ENCODE measurements at regions not wholly inside any gene's neighbourhood (a gene's known extent, or its start where the extent isn't known, plus 50 kb on each side); places are given as distances from the start of the nearest gene placed in this dataset.
"Not testable (repeated sequence)": the region's sequence is repeated elsewhere in the genome, so short reads cannot be mapped to it uniquely, and the experiment has no call there.

DNA sequence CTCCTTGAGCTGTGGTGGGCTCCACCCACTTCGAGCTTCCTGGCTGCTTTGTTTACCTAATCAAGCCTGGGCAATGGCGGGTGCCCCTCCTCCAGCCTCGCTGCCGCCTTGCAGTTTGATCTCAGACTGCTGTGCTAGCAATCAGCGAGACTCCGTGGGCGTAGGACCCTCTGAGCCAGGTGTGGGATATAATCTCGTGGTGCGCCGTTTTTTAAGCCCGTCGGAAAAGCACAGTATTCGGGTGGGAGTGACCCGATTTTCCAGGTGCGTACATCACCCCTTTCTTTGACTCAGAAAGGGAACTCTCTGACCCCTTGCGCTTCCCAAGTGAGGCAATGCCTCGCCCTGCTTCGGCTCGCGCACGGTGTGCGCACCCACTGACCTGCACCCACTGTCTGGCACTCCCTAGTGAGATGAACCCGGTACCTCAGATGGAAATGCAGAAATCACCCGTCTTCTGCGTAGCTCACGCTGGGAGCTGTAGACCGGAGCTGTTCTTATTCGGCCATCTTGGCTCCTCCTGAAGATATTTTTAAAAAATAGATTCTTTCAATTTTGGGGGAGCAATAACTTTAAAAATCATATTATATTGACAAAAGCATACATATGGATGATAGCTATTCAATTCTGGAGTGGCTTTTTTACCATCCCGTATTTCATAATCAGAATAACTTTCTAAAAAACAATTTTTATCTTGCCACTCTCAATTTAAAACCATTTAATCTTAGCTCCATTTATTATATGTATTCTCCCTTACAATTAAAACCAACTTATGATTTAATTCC, 517.5 kb upstream of the NUDT12 start:
- DNase-seq (ENCODE audit: low read depth in 4 of 4, low spot score in 2 of 4), result not testable (repeated sequence)

DNA sequence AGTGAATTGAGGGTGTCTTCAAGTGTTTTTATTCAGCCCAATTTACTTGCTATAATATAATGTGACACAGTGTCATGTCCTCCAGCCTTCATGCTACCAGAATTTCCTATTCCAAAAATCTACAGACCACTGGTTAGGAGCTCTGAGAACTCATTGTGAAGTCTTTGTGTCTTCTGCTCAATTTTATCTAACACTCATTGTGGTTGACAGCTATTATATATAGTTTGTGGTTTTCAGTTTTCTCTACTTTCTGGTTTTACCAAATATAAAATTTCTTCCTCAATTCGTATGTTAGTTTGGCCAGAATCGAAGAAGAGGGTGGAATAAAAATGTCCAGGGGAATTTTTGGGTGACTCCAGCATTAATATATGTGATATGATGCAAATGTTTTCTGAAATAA, 509.3 kb upstream of the NUDT12 start:
- no peak for DNase-seq (ENCODE audit: low read depth in 4 of 4, low spot score in 2 of 4)

DNA sequence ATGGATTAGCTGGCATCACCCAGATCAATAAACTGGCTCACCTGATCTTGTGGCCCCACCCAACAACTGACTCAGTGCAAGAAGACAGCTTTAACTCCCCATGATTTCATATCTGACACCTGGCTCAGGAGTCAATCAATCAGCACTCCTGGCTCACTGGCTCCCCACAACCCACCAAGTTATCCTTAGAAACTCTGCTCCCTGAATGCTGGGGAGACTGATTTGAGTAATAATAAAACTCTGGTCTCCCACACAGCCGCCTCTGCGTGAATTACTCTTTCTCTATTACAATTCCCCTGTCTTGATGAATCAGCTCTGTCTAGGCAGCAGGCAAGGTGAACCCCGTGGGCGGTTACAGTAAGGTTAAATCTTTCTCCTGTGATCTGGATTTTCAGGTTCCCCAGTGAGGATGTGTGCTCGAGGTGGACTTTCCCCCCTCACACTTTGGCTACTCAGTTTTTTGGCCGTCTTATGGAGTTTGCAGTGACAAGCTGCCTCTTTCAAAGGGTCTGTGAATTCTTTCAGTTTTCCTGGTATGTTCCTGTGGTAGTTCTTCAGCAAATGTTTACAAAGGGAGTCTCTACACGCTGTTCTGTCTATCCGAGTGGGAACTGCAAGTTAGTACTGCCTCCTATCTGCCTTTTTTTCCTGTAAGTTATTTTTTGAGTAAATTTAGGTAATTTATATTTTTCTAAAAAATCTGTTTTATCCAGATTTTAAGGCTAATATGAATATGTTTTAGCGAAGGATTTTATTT, 500.2 kb upstream of the NUDT12 start:
- DNase-seq (ENCODE audit: low read depth in 4 of 4, low spot score in 2 of 4), result no peak

DNA sequence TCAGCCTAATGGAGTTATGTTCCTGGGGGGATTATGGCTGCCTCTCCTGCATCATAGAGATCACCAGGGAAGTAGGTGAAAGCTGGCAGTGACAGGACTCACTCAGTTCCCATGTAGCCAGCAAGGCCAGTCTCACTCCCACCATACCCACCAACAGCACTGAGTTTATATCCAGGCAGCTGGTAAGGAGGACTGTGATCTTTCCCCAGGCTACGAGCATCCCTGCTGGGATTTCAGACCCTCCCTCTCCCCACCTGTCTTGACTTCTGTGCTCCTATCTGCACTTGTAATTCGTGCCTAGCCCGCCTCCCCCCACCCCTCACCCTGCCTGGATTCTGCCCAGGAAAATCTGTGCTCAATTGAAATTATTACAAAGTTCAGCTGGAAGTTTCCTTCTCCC, 499.1 kb upstream of the NUDT12 start:
- no peak for DNase-seq (ENCODE audit: low read depth in 4 of 4, low spot score in 2 of 4)

DNA sequence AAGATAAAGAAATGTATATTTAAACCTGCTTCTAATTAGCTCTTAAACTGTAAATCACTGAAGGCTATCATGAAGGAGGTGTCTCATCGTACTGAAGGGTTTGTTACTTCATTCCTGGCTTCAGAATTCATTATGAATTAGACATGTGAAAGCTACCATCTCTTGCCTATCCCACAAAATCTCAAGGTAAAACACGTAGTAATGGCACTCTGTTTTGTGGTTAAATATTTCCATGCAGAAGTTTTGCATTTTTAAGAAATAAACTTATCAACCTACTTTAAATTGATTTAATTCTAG, 490.7 kb upstream of the NUDT12 start:
- no peak for DNase-seq (ENCODE audit: low read depth in 4 of 4, low spot score in 2 of 4)

DNA sequence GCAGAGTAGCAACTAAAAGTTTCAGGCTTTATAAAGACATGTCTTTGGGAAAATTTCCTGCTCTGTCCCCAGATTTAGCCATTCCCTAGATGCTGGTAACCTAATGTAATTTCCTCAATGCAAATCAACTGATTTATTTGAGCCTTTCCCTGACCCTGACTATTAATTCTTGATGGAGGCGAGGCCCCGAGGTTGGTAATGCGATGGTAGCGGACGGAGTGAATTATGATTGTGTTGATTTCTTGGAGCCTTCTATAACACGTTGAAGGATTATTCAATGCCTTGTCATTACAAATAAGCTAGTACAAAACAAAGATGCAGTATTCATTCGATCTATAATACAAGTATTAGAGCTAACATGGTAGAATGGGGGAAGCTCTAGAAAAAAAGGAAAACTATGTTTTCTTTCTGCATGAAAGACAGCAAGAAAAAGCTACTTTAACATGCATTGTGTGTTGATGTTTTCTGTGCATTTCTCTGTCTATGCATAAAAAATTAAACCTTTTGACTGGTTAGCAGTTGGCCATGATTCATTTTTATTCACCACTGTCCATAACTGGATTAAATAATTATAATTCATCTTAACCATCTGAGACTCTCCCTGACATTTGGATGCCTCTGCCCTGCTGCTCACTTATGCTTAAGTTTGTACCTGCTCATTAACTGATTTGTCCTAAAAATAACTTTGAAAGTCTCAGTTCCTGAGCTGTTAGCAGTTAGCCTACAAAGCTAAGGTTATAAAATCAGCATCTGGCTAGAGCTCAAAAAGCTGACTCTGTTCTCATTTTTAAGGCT, 490.2 kb upstream of the NUDT12 start:
- DNase-seq (ENCODE audit: low read depth in 4 of 4, low spot score in 2 of 4), result no peak

DNA sequence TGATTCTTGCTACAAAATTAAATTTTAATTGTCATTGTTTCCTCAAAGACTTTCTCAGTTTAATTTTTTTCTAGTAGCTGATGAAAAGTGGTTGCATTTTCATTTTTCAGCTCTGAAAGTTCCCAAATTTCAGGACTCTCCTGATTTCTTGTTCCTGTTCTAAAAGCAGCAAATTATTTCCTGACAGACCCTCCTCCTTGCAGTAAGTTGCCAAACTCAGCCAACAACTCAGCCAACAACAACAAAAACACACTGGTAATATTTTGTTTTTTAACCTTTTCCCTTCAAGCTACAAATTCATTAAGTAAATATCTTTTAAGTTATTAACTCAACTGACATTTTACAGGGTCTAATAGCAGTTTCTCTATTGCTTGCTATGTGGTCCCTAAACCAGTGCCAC, 487.8 kb upstream of the NUDT12 start:
- no peak for DNase-seq (ENCODE audit: low read depth in 4 of 4, low spot score in 2 of 4)

DNA sequence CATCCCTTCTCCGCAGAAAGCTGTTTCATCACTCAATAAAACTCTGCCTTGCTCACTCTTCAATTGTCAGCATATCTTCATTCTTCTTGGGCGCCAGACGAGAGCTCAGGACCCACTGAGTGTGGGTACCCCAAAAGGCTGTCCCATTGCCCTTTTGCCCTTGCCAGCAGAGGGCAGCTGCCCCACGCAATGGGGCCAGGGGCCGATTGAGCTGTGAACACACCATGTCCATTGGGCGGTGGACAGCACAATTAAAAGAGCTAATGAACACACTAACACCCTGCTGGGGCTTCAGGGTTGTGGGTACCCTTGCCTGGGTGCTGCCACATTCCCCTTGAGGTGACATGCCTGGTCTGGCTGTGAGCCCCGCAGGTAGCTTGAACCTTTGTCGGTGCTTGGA, 487.2 kb upstream of the NUDT12 start:
- no peak for DNase-seq (ENCODE audit: low read depth in 4 of 4, low spot score in 2 of 4)

DNA sequence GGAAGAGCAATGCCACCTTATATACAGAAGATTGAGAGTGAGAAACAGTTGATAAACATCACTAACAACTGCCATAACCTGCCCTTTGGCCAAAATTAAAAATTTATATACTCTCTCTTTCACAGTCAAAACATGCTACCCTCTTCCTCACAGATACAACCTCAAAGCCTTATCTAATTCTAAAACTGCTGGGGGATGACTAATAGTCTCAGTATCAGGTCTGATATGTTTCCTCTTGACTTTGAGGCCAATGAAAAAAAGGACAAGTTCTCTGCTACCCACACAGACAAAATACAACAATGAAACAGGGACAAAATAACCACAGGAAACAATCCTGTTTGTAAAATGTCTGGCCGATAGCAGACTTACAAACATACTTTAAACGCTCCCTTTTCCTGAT, 485.6 kb upstream of the NUDT12 start:
- DNase-seq (ENCODE audit: low read depth in 4 of 4, low spot score in 2 of 4), result no peak

DNA sequence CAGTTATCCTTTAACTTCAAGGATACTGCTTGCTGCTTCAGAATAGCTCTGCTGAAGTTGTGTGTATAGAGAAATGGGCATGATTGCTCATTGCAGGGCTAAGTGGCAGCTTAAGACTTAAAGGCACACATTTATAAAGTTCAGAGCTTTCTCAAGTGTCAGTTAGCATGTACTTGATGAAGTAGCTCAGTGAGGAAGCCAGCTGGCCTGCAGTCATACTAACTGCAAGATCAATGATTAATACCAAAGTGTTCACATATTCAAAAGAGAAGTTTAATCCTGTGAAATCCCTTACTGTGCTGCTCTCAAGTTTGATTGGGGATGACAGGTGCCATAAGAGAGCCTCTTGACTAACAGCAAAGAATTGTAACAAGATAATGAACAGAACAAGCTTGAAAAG, 483.4 kb upstream of the NUDT12 start:
- no peak for DNase-seq (ENCODE audit: low read depth in 4 of 4, low spot score in 2 of 4)

DNA sequence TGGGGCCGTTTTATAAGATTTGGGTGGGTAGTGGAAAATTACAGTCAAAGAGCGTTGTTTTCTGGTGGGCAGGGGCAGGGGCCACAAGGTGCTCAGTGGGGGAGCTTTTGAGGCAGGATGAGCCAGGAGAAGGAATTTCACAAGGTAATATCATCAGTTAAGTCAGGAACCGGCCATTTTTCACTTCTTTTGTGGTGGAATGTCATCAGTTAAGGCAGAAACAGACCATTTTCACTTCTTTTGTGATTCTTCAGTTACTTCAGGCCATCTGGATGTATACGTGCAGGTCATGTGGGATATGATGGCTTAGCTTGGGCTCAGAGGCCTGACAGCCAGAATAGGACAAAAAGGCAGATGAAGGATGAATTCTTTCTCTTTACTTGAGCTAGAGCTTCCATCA, 477.3 kb upstream of the NUDT12 start:
- DNase-seq (ENCODE audit: low read depth in 4 of 4, low spot score in 2 of 4), result not testable (repeated sequence)

DNA sequence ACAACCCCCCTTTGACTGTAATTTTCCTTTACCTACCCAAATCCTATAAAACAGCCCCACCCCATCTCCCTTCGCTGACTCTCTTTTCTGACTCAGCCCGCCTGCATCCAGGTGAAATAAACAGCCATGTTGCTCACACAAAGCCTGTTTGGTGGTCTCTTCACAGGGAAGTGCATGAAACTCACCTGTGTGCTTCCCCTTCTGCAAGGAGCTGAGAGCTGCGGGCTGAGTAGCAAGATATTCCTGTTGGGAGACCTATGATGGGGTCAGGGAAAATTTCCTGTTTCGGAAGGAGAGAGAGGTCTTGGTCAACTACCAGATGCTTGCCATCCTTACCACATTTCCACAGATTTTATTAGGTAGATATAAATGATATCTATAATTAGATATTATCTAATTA, 474.5 kb upstream of the NUDT12 start:
- not testable (repeated sequence) for DNase-seq (ENCODE audit: low read depth in 4 of 4, low spot score in 2 of 4)

DNA sequence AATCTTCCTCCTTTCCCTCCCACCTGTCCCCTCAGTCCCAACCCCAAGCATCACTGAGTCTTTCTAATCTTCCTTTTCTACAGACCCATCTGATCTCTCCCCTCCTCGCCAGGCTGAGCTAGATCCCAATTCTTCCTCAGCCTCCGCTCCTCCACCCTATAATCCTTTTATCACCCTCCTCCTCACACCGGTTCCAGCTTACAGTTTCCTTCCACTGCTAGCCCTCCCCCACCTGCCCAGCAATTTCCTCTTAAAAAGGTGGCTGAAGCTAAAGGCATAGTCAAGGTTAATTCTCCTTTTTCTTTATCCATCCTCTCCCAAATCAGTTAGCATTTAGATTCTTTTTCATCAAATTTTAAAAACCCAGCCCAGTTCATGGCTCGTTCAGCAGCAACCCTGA, 470.6 kb upstream of the NUDT12 start:
- not testable (repeated sequence) for DNase-seq (ENCODE audit: low read depth in 4 of 4, low spot score in 2 of 4)

DNA sequence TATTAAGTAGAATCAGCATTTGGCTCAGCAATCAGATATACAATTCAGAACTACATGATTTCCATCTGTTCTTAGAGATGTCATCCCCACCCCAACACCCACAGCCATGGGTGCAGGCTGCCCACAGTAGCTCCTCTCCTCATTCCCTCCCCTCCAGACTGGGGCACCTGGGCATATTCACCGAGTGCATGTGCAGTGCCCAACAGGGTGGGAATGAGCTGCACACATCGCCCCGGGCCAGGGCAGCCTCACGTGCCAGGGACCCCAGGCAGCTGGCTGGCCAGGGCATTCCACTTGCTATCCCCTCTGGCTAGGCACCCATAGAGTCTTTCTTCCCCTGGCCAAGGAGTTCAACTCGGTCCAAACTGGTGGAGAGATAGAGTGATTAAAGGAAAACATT, 461.9 kb upstream of the NUDT12 start:
- DNase-seq (ENCODE audit: low read depth in 4 of 4, low spot score in 2 of 4), result no peak

DNA sequence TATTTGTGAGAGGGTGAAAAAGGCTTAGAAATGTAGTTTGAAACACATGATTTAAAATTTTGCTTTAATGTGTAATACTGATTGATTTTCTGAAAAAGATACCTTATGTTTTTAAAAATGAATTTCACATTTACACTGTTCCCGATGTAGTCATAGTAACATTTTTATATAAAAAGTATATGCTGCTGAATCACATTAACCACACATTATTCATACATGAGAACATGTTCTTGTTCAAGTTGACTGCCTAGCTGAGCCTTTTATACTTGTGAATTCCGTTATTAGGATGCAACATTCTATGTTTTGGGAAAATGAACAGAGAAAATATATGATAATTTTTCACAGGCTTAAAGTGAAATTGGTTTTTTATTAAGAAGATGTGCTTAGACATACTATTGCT, 461.1 kb upstream of the NUDT12 start:
- no peak for DNase-seq (ENCODE audit: low read depth in 4 of 4, low spot score in 2 of 4)

DNA sequence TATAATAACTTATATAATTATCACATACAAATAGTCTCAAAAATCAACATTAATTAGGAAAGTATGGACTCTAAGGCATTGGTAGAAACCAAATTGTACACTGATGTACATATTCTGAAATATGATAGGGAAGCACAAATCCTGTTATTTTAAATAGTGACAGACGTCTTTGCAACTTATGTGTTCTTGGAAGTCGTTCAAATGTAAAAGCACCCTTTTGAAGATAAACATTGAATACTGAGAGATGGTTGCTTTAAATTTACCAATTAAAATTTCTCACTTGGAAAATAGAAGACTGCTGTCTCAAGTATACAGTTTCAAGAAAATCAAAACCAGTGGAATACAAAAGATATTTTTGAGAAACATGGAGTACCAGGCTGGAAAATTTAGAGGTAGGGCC, 457.4 kb upstream of the NUDT12 start:
- no peak for DNase-seq (ENCODE audit: low read depth in 4 of 4, low spot score in 2 of 4)

DNA sequence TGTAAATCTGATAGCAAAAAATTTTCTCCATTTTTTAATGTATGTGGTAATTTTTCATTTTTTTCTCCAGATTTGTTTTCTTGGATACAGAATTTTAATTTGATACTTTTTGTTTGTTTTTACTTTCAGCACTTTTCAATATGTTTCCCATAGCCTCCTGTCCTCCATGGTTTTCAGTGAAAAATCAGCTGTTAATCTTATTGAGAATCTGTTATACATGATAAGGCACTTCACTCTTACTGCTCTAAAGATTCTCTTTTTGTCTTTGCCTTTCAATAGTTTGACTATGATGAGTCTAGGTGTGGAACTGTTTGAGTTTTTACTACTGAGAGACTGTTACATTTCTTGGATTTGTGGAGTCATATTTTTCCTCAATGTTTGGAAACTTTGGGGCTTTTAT, 455.7 kb upstream of the NUDT12 start:
- no peak for DNase-seq (ENCODE audit: low read depth in 4 of 4, low spot score in 2 of 4)

DNA sequence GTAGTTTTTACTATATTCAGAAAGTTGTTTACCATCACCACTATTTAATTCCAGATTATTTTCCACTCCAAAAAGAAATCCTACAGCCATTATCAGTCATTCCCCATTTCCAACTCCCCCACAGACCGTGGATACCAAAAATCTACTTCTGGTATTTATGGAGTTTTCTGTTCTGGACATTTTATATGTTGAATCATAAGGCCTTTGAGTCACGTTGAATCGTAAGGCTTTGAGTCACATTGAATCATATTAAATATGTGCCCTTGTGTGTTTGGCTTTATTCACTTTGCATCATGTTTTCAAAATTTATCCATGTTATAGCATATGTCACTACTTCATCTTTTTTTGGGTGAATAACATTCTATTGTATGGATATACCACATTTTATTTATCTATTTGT, 454.1 kb upstream of the NUDT12 start:
- no peak for DNase-seq (ENCODE audit: low read depth in 4 of 4, low spot score in 2 of 4)

DNA sequence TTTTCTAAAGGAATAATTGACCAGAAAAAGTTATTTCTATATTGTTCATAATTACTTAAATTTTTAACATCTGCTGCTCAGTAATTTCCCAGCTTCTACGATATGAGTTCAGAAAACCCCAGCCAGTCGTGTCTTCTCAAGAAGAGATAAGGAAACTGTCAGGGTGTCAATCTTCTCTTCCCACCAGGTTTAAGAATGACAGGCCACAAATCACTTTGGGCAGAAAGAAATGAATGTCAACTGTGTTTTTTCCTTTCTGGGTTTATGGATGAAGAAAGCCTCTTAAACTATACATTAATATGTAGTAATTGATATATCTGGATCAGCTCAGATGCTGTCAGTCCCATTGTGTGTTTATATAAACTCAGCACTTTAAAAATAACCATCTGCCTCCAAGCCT, 453.2 kb upstream of the NUDT12 start:
- no peak for DNase-seq (ENCODE audit: low read depth in 4 of 4, low spot score in 2 of 4)

DNA sequence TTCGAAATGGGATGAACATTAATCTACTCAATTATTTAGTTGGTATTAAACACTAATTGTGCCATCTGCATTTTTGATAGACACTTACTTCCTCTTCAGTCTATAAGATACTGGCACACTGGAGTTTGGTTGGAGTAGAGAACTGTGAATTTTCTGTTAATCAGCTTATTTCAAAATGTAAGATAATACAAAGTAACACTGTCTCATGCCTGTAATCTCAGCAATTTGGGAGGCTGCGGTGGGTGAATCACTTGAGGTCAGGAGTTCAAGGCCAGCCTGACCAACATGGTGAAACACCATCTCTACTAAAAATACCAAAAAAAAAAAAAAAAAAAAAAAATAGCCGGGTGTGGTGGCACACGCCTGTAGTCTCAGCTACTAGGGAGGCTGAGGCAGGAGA, 440.2 kb upstream of the NUDT12 start:
- not testable (repeated sequence) for DNase-seq (ENCODE audit: low read depth in 4 of 4, low spot score in 2 of 4)

DNA sequence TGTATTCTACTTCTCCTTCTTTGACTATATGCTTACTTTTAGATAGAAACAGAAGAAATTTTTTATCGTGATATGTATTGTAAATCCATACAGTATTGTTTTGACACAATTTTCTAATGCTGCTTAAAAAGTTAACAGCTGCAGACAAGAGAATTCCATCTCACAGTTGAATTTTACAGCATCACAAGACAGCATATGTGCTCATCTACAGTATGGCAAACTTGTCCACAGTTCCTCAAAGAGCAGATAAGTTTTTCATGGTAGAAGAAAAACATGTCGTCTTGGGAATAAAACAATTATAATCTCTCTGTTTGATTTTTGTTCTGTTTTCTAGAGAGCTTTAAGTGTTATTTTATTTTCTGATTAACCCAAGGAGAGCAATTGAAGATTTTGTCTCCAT, 438.5 kb upstream of the NUDT12 start:
- no peak for DNase-seq (ENCODE audit: low read depth in 4 of 4, low spot score in 2 of 4)

DNA sequence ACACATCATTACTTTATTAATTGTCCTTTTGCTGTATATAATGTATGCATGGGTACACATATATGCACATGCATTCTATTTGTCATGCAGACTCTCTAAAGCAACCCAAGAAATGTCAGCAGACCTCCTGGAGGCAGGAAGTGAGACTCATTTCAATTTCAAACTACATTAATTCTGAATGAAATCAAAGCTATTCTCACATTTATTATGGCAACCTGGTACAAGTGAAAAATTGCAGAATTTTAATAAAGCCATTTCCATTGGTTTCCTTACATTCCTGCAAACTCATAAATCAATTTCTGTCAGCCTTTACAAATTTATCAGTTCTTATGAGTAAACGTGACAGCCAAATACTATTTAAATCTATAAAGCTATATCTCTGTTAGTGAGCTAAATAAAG, 430.4 kb upstream of the NUDT12 start:
- DNase-seq (ENCODE audit: low read depth in 4 of 4, low spot score in 2 of 4), result no peak

Data from left renal cortex interstitium (tissue), 4 donors.